Stimulated activated CD8-positive, alpha-beta memory T cell treated with anti-CD3 and anti-CD28 coated beads, Interleukin-12 subunit alpha, Interleukin-12 subunit beta, amount 100 ng/mL, for 1 hour (primary cell): ENCODE measurements at regions not wholly inside any gene's neighbourhood (a gene's known extent, or its start where the extent isn't known, plus 50 kb on each side); places are given as distances from the start of the nearest gene placed in this dataset.
"Not testable (repeated sequence)": the region's sequence is repeated elsewhere in the genome, so short reads cannot be mapped to it uniquely, and the experiment has no call there.

Experiments
- DNase-seq: peaks from one replicate; pipeline ENCODE4 v3.0.0-alpha.2; 2020; ENCODE audit warnings: low read depth

GRCh38 chr5:1667648-1668140 is 131.9 kb downstream of the MRPL36 start:
- no peak for DNase-seq

DNA sequence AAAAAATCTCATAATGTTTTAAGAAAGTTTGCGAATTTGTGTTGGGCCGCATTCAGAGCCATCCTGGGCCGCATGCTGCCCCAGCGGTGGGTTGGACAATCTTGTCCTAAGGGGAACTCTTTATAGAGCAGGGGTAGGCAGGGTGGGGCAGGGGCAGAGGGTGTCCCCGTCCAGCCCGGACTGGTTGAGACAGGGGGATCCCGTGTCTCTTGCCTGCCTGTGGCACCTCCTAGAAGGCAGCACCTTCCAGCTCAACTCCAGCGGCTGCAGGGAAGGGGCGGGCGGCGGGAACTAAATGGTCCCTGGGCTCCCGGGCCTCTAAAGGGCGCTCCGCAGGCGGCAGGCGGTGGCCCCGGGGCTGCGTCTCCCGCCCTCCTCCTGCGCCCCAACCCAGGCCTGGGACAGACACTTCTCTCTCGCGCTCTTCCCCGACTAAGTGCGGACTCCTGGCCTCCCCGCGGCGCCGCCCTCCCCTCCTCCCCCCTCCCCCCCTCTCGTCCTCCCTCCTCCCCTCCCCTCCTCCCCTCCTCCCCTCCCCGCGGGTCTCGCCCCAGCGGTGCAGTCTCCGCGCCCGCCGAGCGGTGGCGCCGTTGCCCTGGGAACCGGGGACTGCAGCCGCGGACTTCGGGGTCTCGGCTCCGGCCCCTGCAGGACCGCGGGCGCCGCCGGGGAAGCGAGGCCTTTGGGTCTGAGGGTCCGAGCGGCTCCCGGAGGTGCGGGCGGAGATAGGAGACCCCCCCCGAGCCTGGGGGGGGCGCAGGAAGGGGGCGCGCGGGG is 132.6 kb downstream of the MRPL36 start:
- DNase-seq, result no peak

DNA sequence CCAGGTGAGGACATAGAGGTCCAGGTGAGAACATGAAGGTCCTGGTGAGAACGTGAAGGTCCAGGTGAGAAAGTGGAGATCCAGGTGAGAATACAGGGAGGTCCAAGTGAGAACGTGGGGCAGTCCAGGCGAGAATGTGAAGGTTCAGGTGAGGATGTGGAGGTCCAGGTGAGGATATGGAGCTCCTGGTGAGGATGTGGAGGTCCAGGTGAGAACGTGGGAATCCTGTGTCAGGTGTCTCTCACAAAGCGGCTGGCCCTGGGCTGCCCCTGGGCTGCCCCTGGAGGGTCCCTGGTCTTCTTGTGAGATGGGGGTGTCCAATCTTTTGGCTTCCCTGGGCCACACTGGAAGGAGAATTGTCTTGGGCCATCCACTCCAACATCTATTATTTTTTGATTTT is 133.4 kb downstream of the MRPL36 start:
- no peak for DNase-seq

- DNase-seq, result no peak
These were observed 133.8 kb downstream of the MRPL36 start for GRCh38 chr5:1665803-1666202.

DNA sequence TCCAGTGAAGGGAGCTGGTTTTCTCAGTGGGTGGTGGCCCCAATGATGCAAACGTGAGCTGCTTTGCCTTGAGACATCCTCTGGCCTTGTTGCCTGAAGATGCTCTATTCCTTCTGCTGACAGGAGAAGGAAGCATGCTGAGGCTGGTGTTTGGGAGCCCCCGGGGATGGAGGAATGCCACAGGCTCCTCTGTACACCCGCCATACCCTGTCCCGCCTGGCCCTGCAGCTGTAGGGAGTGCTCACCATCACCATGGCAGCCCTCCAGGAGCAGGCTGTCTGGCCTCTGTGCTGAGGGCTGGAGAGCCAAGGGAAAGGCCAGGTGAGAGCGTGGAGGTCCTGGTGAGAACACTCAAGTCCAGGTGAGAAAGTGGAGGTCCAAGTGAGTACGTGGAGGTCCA is 134.4 kb downstream of the MRPL36 start:
- DNase-seq, result no peak

- DNase-seq, result no peak
These were observed 136.5 kb downstream of the MRPL36 start for GRCh38 chr5:1663186-1663585.

GRCh38 chr5:1662559-1663085 is 137.0 kb downstream of the MRPL36 start:
- DNase-seq, result no peak

DNA sequence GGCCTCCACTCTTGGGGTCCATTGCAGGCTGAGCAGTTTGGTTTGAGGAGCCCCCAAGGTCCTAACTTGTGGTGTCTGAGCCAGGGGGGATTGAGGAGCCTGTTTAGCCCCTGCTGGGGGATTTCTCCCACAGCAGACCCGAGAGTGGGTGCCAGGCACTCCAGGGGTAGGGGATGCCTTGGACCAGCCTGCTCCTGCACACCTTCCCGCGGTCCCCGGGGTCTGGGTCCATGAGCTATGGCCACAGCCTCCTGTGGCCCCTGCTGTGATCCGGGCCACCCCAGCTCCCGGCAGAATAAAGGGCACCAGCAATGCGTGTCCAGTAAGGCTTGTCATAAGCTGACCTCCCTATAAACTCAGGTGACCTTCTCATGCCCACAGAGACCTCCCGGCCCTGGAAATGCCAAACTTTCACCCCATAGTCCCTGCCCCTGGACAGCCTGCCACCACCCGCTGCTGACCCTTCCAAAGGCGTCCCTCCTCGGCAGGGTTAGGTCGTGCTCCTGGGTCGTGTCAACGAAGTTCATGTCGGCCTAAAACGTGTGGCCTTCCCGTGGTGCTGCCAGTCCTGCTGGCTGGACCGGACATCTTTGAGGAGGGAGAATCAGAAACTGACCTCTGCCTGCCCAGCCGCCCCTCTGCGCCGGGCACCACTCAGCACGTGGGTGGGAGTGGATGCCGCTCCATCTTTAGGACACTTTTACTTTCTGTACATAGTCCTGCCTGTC is 137.6 kb downstream of the MRPL36 start:
- no peak for DNase-seq

GRCh38 chr5:1661311-1661710 is 137.6 kb upstream of the LPCAT1 start:
- no peak for DNase-seq

GRCh38 chr5:1660511-1660910 is 136.8 kb upstream of the LPCAT1 start:
- no peak for DNase-seq

DNA sequence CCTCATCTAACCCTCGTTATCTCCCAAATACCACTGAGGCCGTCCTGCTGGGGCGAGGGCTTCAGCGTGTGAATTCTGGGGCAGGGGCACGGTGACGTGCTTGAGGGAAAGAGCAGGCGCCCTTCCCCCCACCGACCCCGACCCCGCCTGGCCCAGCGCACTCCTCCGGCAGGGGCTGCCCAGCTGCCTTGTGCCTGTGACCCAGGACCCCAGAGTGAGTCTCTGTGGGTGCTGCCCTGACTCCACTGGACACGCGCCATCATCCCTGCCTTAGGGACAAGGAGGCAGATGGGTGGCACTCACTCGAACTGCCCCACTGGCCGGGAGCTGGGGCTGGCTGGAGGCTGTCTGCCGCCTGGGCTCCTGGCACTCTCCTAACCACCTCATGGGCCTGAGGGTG is 136.2 kb upstream of the LPCAT1 start:
- DNase-seq, result no peak

DNA sequence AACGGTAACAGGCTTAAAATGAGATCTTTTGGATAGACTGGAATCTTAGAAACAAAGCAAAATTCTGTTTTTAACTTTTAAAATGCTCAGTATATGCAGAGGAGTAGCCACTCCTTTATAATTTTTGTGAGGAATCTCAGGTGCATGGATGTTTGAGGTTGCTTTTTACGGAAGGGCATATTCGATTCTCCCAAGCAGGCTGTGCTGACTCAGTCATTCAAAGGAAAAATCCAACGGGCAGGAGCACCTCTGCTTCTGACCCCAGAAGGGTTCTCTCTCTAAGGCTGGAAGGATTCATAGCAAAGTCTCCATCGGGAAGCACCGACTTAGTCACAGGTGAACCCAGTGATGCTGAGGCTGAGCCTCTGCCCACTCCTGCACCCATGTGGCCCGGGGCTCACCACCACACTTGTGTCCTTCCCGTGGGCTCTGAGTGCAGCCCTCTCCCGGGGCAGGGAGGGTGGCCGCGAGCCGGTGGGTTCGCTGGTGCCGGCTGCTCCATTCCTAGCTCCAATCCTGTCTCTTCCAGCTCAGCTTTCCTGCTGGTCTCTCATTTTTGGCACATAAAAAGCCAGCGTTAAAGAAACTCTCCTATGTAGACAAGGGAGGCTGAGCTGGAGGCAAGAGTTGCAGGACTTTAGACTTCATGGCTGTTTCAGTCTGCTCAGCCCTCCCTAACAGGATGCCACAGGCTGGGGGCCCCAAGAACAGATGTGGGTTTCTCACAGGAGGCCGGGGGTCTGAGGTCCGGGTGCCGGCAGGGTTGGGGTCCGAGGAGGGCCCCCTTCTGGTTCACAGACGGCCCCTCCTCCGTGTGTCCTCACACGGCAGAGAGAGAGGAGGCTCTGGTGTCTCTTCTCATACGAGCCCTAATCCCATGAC is 135.6 kb upstream of the LPCAT1 start:
- DNase-seq, result no peak

- no peak for DNase-seq
These were observed 134.9 kb upstream of the LPCAT1 start for GRCh38 chr5:1658665-1659064.

DNA sequence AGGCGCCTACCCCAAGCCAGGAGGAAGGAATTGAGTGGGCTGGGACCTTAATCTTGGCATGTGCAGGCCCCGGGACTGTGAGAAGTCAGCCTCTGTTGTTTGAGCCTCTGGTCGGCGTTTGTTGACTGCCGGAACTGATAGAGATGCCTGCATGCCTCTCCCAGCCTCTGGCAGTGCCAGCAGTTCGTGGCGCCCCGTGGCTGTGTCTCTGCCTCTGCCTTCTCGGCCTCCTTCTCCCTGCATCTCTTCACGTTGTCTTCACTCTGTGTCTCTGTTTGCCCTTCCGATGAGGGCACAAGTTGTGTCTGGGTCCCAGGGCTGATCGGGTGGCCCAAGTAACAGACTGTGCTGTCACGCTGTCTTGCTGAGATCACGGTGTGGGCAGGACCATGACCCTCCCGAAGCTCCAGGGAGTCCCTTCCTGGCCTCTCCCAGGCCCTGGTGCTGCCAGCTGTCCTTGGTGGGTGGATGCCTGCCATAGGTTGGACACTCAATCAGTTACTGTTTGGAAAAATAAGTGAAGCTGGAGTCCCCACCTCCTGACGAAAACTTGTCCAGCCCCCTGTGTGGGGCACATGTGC is 133.5 kb upstream of the LPCAT1 start:
- DNase-seq, result no peak

- DNase-seq, result no peak
These were observed 132.7 kb upstream of the LPCAT1 start for GRCh38 chr5:1656271-1656975.

- DNase-seq, result no peak
These were observed 131.9 kb upstream of the LPCAT1 start for GRCh38 chr5:1655496-1656270.

- no peak for DNase-seq
These were observed 131.2 kb upstream of the LPCAT1 start for GRCh38 chr5:1654786-1655495.

GRCh38 chr5:1653698-1654651 is 130.2 kb upstream of the LPCAT1 start:
- DNase-seq, result not testable (repeated sequence)
